ENCODE measurements at regions not wholly inside any gene's neighbourhood (a gene's known extent, or its start where the extent isn't known, plus 50 kb on each side); places are given as distances from the start of the nearest gene placed in this dataset.

GRCh38 chr13:95434111-95434510, 118.4 kb upstream of the CLDN10 start:
- Histone ChIP-seq H3K4me2 (ENCODE audit: low read length) (no peak overlapping the region), H3K4me1 (ENCODE audit: control insufficient read depth, low read length) (no peaks in the 10 kb centered on the region), H3K27me3 (ENCODE audit: control insufficient read depth, low read length) (no peaks in the 10 kb centered on the region), H3K79me2 (ENCODE audit: control insufficient read depth, low read length) (no peaks in the 10 kb centered on the region), H3K36me3 (ENCODE audit: control insufficient read depth, low read length) (no peaks in the 10 kb centered on the region), H3K27ac (ENCODE audit: low read depth, low read length) (no peak overlapping the region), H3K9me2 (replicated peaks; ENCODE audit: control insufficient read depth, low read length) (no peaks in the 10 kb centered on the region), H3K9me3 (ENCODE audit: control insufficient read depth, insufficient read depth, low read length) (no peaks in the 10 kb centered on the region), H4K20me1 (ENCODE audit: control insufficient read depth, insufficient read depth, low read depth, low read length) (no peaks in the 10 kb centered on the region), H3F3A (ENCODE audit: control insufficient read depth, insufficient read depth) (no peaks in the 10 kb centered on the region), H3K4me3 (ENCODE audit: low read length) (no peak overlapping the region)
- TF ChIP-seq EZH2phosphoT487 (IDR thresholded peaks at IDR 0.05; ENCODE audit: borderline replicate concordance, low read length): no peak
- TF ChIP-seq, protein P1, sequence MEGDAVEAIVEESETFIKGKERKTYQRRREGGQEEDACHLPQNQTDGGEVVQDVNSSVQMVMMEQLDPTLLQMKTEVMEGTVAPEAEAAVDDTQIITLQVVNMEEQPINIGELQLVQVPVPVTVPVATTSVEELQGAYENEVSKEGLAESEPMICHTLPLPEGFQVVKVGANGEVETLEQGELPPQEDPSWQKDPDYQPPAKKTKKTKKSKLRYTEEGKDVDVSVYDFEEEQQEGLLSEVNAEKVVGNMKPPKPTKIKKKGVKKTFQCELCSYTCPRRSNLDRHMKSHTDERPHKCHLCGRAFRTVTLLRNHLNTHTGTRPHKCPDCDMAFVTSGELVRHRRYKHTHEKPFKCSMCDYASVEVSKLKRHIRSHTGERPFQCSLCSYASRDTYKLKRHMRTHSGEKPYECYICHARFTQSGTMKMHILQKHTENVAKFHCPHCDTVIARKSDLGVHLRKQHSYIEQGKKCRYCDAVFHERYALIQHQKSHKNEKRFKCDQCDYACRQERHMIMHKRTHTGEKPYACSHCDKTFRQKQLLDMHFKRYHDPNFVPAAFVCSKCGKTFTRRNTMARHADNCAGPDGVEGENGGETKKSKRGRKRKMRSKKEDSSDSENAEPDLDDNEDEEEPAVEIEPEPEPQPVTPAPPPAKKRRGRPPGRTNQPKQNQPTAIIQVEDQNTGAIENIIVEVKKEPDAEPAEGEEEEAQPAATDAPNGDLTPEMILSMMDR (IDR thresholded peaks at IDR 0.05; ENCODE audit: low read depth, low read length, poor library complexity, severe bottlenecking): no peak

GRCh38 chr13:95437561-95437960, 115.0 kb upstream of the CLDN10 start:
- H3K4me2 ChIP-seq (ENCODE audit: low read length): no peak overlapping the region
- H3K27me3 ChIP-seq (ENCODE audit: control insufficient read depth, low read length): no peaks in the 10 kb centered on the region; the same call in 1 of the 2 replicates
- no peak overlapping the region for H3K4me3 ChIP-seq (ENCODE audit: low read length)
- H3K27ac ChIP-seq (ENCODE audit: low read depth, low read length): no peak overlapping the region
- H3F3A ChIP-seq (ENCODE audit: control insufficient read depth, insufficient read depth): no peaks in the 10 kb centered on the region
- no peaks in the 10 kb centered on the region for H3K4me1 ChIP-seq (ENCODE audit: control insufficient read depth, low read length)
- no peaks in the 10 kb centered on the region for H3K9me3 ChIP-seq (ENCODE audit: control insufficient read depth, insufficient read depth, low read length)
- no peak for TF ChIP-seq EZH2phosphoT487 (IDR thresholded peaks at IDR 0.05; ENCODE audit: borderline replicate concordance, low read length)
- TF ChIP-seq, protein P1 (IDR thresholded peaks at IDR 0.05; ENCODE audit: low read depth, low read length, poor library complexity, severe bottlenecking): no peak
- no peaks in the 10 kb centered on the region for H3K9me2 ChIP-seq (replicated peaks; ENCODE audit: control insufficient read depth, low read length)
- no peaks in the 10 kb centered on the region for H4K20me1 ChIP-seq (ENCODE audit: control insufficient read depth, insufficient read depth, low read depth, low read length)
- no peaks in the 10 kb centered on the region for H3K79me2 ChIP-seq (ENCODE audit: control insufficient read depth, low read length)
- no peaks in the 10 kb centered on the region for H3K36me3 ChIP-seq (ENCODE audit: control insufficient read depth, low read length)

DNA sequence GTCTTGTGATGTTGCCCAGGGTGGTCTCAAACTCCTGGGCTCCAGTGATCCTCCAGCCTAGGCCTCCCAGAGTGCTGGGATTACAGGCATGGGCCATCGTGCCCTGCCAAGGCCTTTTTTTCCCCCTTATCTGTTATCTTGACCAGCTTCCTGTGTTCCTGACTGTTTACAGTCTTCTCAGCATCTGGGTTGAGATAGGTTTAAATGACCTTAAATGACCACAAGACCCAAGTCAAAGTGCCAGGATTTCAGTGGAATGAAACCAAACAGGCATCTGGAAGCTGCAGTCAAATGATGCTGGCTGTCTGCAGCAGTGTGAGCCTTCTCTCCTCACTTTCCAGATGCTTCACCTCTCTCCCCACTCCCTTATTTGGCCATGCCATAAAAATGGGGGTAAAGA, 114.2 kb upstream of the CLDN10 start:
- H3K36me3 ChIP-seq (ENCODE audit: control insufficient read depth, low read length): no peaks in the 10 kb centered on the region
- H3K27ac ChIP-seq (ENCODE audit: low read depth, low read length): no peak overlapping the region
- no peaks in the 10 kb centered on the region for H3K9me3 ChIP-seq (ENCODE audit: control insufficient read depth, insufficient read depth, low read length)
- no peak for TF ChIP-seq EZH2phosphoT487 (IDR thresholded peaks at IDR 0.05; ENCODE audit: borderline replicate concordance, low read length)
- TF ChIP-seq, protein P1 (IDR thresholded peaks at IDR 0.05; ENCODE audit: low read depth, low read length, poor library complexity, severe bottlenecking): no peak
- no peaks in the 10 kb centered on the region for H3F3A ChIP-seq (ENCODE audit: control insufficient read depth, insufficient read depth)
- no peaks in the 10 kb centered on the region for H4K20me1 ChIP-seq (ENCODE audit: control insufficient read depth, insufficient read depth, low read depth, low read length)
- H3K9me2 ChIP-seq (replicated peaks; ENCODE audit: control insufficient read depth, low read length): no peaks in the 10 kb centered on the region
- no peaks in the 10 kb centered on the region; the same call in 1 of the 2 replicates for H3K27me3 ChIP-seq (ENCODE audit: control insufficient read depth, low read length)
- no peaks in the 10 kb centered on the region for H3K4me1 ChIP-seq (ENCODE audit: control insufficient read depth, low read length)
- H3K4me2 ChIP-seq (ENCODE audit: low read length): no peak overlapping the region
- H3K4me3 ChIP-seq (ENCODE audit: low read length): no peak overlapping the region
- H3K79me2 ChIP-seq (ENCODE audit: control insufficient read depth, low read length): no peaks in the 10 kb centered on the region

Data from DOHH2 (cell line).